H1 (cell line): ENCODE measurements at regions not wholly inside any gene's neighbourhood (a gene's known extent, or its start where the extent isn't known, plus 50 kb on each side); places are given as distances from the start of the nearest gene placed in this dataset.

ENCODE experiments used
- CTCF ChIA-PET: fragments of 300-600 bp; sonication (Branson Sonifier 250); formaldehyde crosslinking; loops from one replicate; lab custom pipeline; 2021; ENCODE audit not compliant: partially characterized antibody; lab: Charles Lee
- POLR2A ChIA-PET: fragments of 300-600 bp; sonication (Branson Sonifier 250); formaldehyde crosslinking; loops from one replicate; lab custom pipeline; 2021; ENCODE audit warnings: inconsistent platforms; ENCODE audit not compliant: partially characterized antibody; lab: Charles Lee
- DNase-seq, 2 experiments: peaks; one replicate each; pipeline versions ENCODE4 v3.0.0 to v3.0.0-alpha.2; 2010 to 2022; ENCODE audit warnings: low spot score in 2 of 2, low read depth in 1 of 2, mixed read lengths in 1 of 2
- FAIRE-seq: peaks from 2 replicates; lab custom pipeline; 2011; peaks lifted over from hg19 to GRCh38; lab: Jason Lieb, UNC
- H2AFZ ChIP-seq: 2 replicates; pipeline ENCODE4 v1.8.1; 2012; ENCODE audit warnings: low read length, inconsistent platforms
- H2AK5ac ChIP-seq: 2 replicates; pipeline ENCODE4 v1.6.1; 2013; ENCODE audit warnings: low read depth, low read length
- H2BK120ac ChIP-seq: replicated peaks from 2 replicates; pipeline ENCODE3; 2013; ENCODE audit warnings: low read depth, low read length, inconsistent platforms
- H2BK12ac ChIP-seq: 2 replicates; pipeline ENCODE4 v1.6.1; 2013; ENCODE audit warnings: low read depth, low read length
- H2BK15ac ChIP-seq: 2 replicates; pipeline ENCODE4 v1.6.1; 2013; ENCODE audit warnings: low read length
- H2BK20ac ChIP-seq: 2 replicates; pipeline ENCODE4 v1.6.1; 2013; ENCODE audit warnings: low read length
- H2BK5ac ChIP-seq: 2 replicates; pipeline ENCODE4 v1.6.1; 2013; ENCODE audit warnings: low read depth, low read length
- H3K14ac ChIP-seq: 2 replicates; pipeline ENCODE4 v1.6.1; 2013; ENCODE audit warnings: inconsistent platforms; ENCODE audit not compliant: insufficient read length
- H3K18ac ChIP-seq: 2 replicates; pipeline ENCODE4 v1.6.1; 2013; ENCODE audit warnings: low read length; ENCODE audit errors: extremely low read depth
- H3K23ac ChIP-seq: 2 replicates; pipeline ENCODE4 v1.6.1; 2013; ENCODE audit warnings: inconsistent platforms; ENCODE audit not compliant: insufficient read length
- H3K23me2 ChIP-seq: 2 replicates; pipeline ENCODE4 v1.6.1; 2013; ENCODE audit warnings: low read depth, low read length
- H3K27ac ChIP-seq: 2 replicates; pipeline ENCODE4 v1.6.1; 2011; ENCODE audit warnings: low read depth, low read length, inconsistent platforms
- H3K27me3 ChIP-seq, 4 experiments: replicated peaks in 1 of 4; 1 replicate in 1 of 4; 2 replicates in 3 of 4; pipeline versions ENCODE4 v1.6.1 to v1.8.1; 2011 to 2013; ENCODE audit warnings: low read length in 3 of 4, mild to moderate bottlenecking in 3 of 4, inconsistent platforms in 2 of 4, mixed read lengths in 2 of 4, moderate library complexity in 1 of 4; ENCODE audit not compliant: control insufficient read depth in 3 of 4, insufficient read depth in 3 of 4; ENCODE audit errors: extremely low read depth in 1 of 4
- H3K36me3 ChIP-seq, 4 experiments: 2 replicates each; pipeline versions ENCODE4 v1.6.1 to v1.8.1; 2011 to 2013; ENCODE audit warnings: mild to moderate bottlenecking in 4 of 4, low read length in 3 of 4, moderate library complexity in 2 of 4, control low read depth in 1 of 4, inconsistent platforms in 1 of 4; ENCODE audit not compliant: insufficient read depth in 4 of 4, control insufficient read depth in 2 of 4
- H3K4ac ChIP-seq: replicated peaks from 2 replicates; pipeline ENCODE3; 2013; ENCODE audit warnings: low read length, low read depth, mixed read lengths, inconsistent platforms; ENCODE audit not compliant: insufficient read length
- H3K4me1 ChIP-seq, 4 experiments: replicated peaks in 1 of 4; 1 replicate in 1 of 4; 2 replicates in 3 of 4; pipeline versions ENCODE4 v1.6.1 to v1.8.1; 2011 to 2013; ENCODE audit warnings: low read length in 3 of 4, inconsistent platforms in 2 of 4, mixed read lengths in 1 of 4; ENCODE audit not compliant: insufficient read depth in 4 of 4, control insufficient read depth in 3 of 4
- H3K4me2 ChIP-seq, 2 experiments: 2 replicates each; pipeline versions ENCODE4 v1.6.1 to v1.8.1; 2011 to 2013; ENCODE audit warnings: low read depth in 2 of 2, low read length in 2 of 2, control low read depth in 1 of 2, inconsistent platforms in 1 of 2, mild to moderate bottlenecking in 1 of 2; ENCODE audit not compliant: insufficient read depth in 1 of 2
- H3K4me3 ChIP-seq, 4 experiments: fragments of 200-600, 300-600 bp in 1 of 4; sonication (generic), shearing (Covaris generic), sonication (Bioruptor Twin) in 1 of 4; 2 replicates each; pipeline versions ENCODE4 v1.5.1 to v1.8.1; 2011 to 2016; ENCODE audit warnings: low read length in 4 of 4, low read depth in 3 of 4, control low read depth in 2 of 4, inconsistent platforms in 2 of 4, mild to moderate bottlenecking in 2 of 4, mixed read lengths in 1 of 4, moderate library complexity in 1 of 4; ENCODE audit not compliant: insufficient read depth in 2 of 4; ENCODE audit errors: extremely low read depth in 1 of 4
- H3K56ac ChIP-seq: replicated peaks from 2 replicates; pipeline ENCODE3; 2013; ENCODE audit warnings: low read depth, mild to moderate bottlenecking, mixed read lengths, low read length, inconsistent platforms; ENCODE audit not compliant: insufficient read length
- H3K79me1 ChIP-seq: 2 replicates; pipeline ENCODE4 v1.6.1; 2013; ENCODE audit warnings: low read depth, low read length, control low read depth
- H3K79me2 ChIP-seq, 2 experiments: 2 replicates each; pipeline versions ENCODE4 v1.6.1 to v1.8.1; 2012 to 2013; ENCODE audit warnings: low read length in 2 of 2, mild to moderate bottlenecking in 2 of 2, inconsistent platforms in 1 of 2; ENCODE audit not compliant: insufficient read depth in 2 of 2, control insufficient read depth in 1 of 2
- H3K9ac ChIP-seq, 4 experiments: replicated peaks in 1 of 4; 1 replicate in 1 of 4; 2 replicates in 3 of 4; pipeline versions ENCODE4 v1.6.1 to v1.8.1; 2011 to 2013; ENCODE audit warnings: low read depth in 3 of 4, low read length in 3 of 4, control low read depth in 2 of 4, mild to moderate bottlenecking in 2 of 4, moderate library complexity in 2 of 4, inconsistent platforms in 1 of 4; ENCODE audit errors: extremely low read depth in 1 of 4
- H3K9me3 ChIP-seq, 2 experiments: 2 replicates each; pipeline versions ENCODE4 v1.6.1 to v1.8.1; 2012 to 2013; ENCODE audit warnings: mild to moderate bottlenecking in 2 of 2, moderate library complexity in 2 of 2, control low read depth in 1 of 2, inconsistent platforms in 1 of 2, low read depth in 1 of 2, low read length in 1 of 2, mixed read lengths in 1 of 2; ENCODE audit not compliant: insufficient read depth in 2 of 2
- H4K20me1 ChIP-seq, 2 experiments: replicated peaks in 1 of 2; 2 replicates each; pipeline versions ENCODE3 to v1.8.1; 2011 to 2013; ENCODE audit warnings: inconsistent platforms in 2 of 2, low read length in 2 of 2, mild to moderate bottlenecking in 1 of 2; ENCODE audit not compliant: insufficient read depth in 2 of 2, control insufficient read depth in 1 of 2
- H4K5ac ChIP-seq: 2 replicates; pipeline ENCODE4 v1.6.1; 2013; ENCODE audit warnings: low read length, low read depth, mixed read lengths, inconsistent platforms; ENCODE audit not compliant: insufficient read length
- H4K8ac ChIP-seq: 2 replicates; pipeline ENCODE4 v1.8.0; 2013; ENCODE audit warnings: mild to moderate bottlenecking, moderate library complexity, low read length, inconsistent platforms; ENCODE audit not compliant: insufficient read depth; ENCODE audit errors: extremely low read depth
- H4K91ac ChIP-seq: replicated peaks from 2 replicates; pipeline ENCODE3; 2013; ENCODE audit warnings: low read length, mixed read lengths, inconsistent platforms; ENCODE audit not compliant: insufficient read length
- TCF12 ChIP-seq: IDR thresholded peaks from 2 replicates; pipeline ENCODE4 v1.6.1; 2011; ENCODE audit warnings: low read depth, mild to moderate bottlenecking, low read length
- TEAD4 ChIP-seq: IDR thresholded peaks from 2 replicates; pipeline ENCODE4 v1.6.1; 2012; ENCODE audit warnings: low read depth, low read length, inconsistent platforms, mixed read lengths
- WGBS, 2 experiments: shearing (Covaris generic) in 1 of 2; methylation state at CpG; one replicate each; pipeline versions ENCODE4 v1.1.6 to v1.1.7; 2013 to 2015; ENCODE audit warnings: low lambda C conversion rate in 2 of 2, mixed read lengths in 2 of 2, inconsistent platforms in 1 of 2, low coverage in 1 of 2, missing lambda C conversion rate in 1 of 2; ENCODE audit not compliant: insufficient replicate concordance in 2 of 2, insufficient coverage in 1 of 2, insufficient read length in 1 of 2; ENCODE audit errors: extremely low coverage in 1 of 2, missing lambda C conversion rate in 1 of 2; 5-methylcytosine and 5-hydroxymethylcytosine counted together

- ChIA-PET CTCF (no interaction called here), POLR2A (no interaction called here)
- no peak overlapping the region for H3K56ac ChIP-seq
- peaks cover 0 to 1% (median 0%) of the 10 kb centered on the region in 4 experiments; a peak in 1 of 7 replicates for H3K27me3 ChIP-seq
- H3K14ac ChIP-seq, result no peak overlapping the region
- H4K20me1 ChIP-seq, result no peaks in the 10 kb centered on the region
- no peak overlapping the region for H2BK12ac ChIP-seq
- H2BK20ac ChIP-seq, result no peak overlapping the region
- H2BK5ac ChIP-seq, result no peak overlapping the region
- H3K23ac ChIP-seq, result no peak overlapping the region
- no peak overlapping the region for H4K8ac ChIP-seq
- no peak overlapping the region for H3K18ac ChIP-seq
- H3K4me3 ChIP-seq, result no peak overlapping the region
- H3K79me2 ChIP-seq, result no peaks in the 10 kb centered on the region
- H3K9ac ChIP-seq, result no peak overlapping the region
- H2BK15ac ChIP-seq, result no peak overlapping the region
- TF ChIP-seq TCF12 (no peak), TEAD4 (no peak)
- FAIRE-seq (no peak), DNase-seq (no peak)
- H3K79me1 ChIP-seq, result no peaks in the 10 kb centered on the region
- no peaks in the 10 kb centered on the region for H3K23me2 ChIP-seq
- no peak overlapping the region for H2BK120ac ChIP-seq
- no peak overlapping the region for H2AK5ac ChIP-seq
- H3K9me3 ChIP-seq, result no peaks in the 10 kb centered on the region
- 87% methylated on average over 1 of the region's 1 CpG; no CpG with 5 or more reads in 1 of the 2 experiments for WGBS, 2 experiments
- H3K4me1 ChIP-seq, result no peaks in the 10 kb centered on the region
- no peak overlapping the region for H4K5ac ChIP-seq
- no peak overlapping the region for H3K4ac ChIP-seq
- no peak overlapping the region for H2AFZ ChIP-seq
- no peak overlapping the region for H3K4me2 ChIP-seq
- no peaks in the 10 kb centered on the region for H3K36me3 ChIP-seq
- no peak overlapping the region for H3K27ac ChIP-seq
- H4K91ac ChIP-seq, result no peak overlapping the region
Measured at GRCh38 chr4:79132826-79133225, 193.0 kb downstream of the NAA11 start.
